DMS 273 (cell line): ENCODE measurements at regions not wholly inside any gene's neighbourhood (a gene's known extent, or its start where the extent isn't known, plus 50 kb on each side); places are given as distances from the start of the nearest gene placed in this dataset.

Experiments used
- DNase-seq: peaks from one replicate; lab custom pipeline; 2025; ENCODE audit not compliant: unreplicated experiment; lab: John Stamatoyannopoulos, UW

GRCh38 chr10:70939441-70940003 lies 51.2 kb upstream of the PCBD1 start:
- DNase-seq: no peak

- DNase-seq: peak; percentile 54
These were observed 52.6 kb upstream of the PCBD1 start for GRCh38 chr10:70940834-70941568.

GRCh38 chr10:70942125-70942524 lies 53.8 kb upstream of the PCBD1 start:
- no peak for DNase-seq

- DNase-seq: no peak
These were observed 54.4 kb upstream of the PCBD1 start for GRCh38 chr10:70942725-70943124.

GRCh38 chr10:70943249-70943648 lies 54.9 kb upstream of the PCBD1 start:
- DNase-seq: no peak

- no peak for DNase-seq
These were observed 55.6 kb upstream of the PCBD1 start for GRCh38 chr10:70943841-70944466.

GRCh38 chr10:70950037-70950436 lies 61.7 kb upstream of the PCBD1 start:
- DNase-seq: no peak

GRCh38 chr10:70950801-70951200 lies 62.4 kb upstream of the PCBD1 start:
- no peak for DNase-seq

- no peak for DNase-seq
These were observed 64.0 kb upstream of the PCBD1 start for GRCh38 chr10:70952401-70952800.

GRCh38 chr10:70952921-70953320 lies 64.6 kb upstream of the PCBD1 start:
- no peak for DNase-seq

GRCh38 chr10:70954381-70955176 lies 66.2 kb upstream of the PCBD1 start:
- no peak for DNase-seq

- peak; percentile 47 for DNase-seq
These were observed 67.8 kb upstream of the PCBD1 start for GRCh38 chr10:70956029-70956759.

GRCh38 chr10:70958396-70958795 lies 70.0 kb upstream of the PCBD1 start:
- no peak for DNase-seq

- no peak for DNase-seq
These were observed 72.0 kb upstream of the PCBD1 start for GRCh38 chr10:70960316-70960715.

GRCh38 chr10:70960783-70961570 lies 72.6 kb upstream of the PCBD1 start:
- no peak for DNase-seq

GRCh38 chr10:70962686-70963085 lies 74.3 kb upstream of the PCBD1 start:
- DNase-seq: no peak

GRCh38 chr10:70963271-70963670 lies 74.9 kb upstream of the PCBD1 start:
- DNase-seq: no peak

- DNase-seq: no peak
These were observed 75.9 kb upstream of the PCBD1 start for GRCh38 chr10:70964245-70964644.

- no peak for DNase-seq
These were observed 76.5 kb upstream of the PCBD1 start for GRCh38 chr10:70964881-70965280.

- DNase-seq: no peak
These were observed 77.2 kb upstream of the PCBD1 start for GRCh38 chr10:70965566-70965965.
